GM10248 (cell line): ENCODE measurements at regions not wholly inside any gene's neighbourhood (a gene's known extent, or its start where the extent isn't known, plus 50 kb on each side); places are given as distances from the start of the nearest gene placed in this dataset.

Experiments used
- CTCF ChIA-PET: fragments of 300-600 bp; sonication (Branson Sonifier 250); formaldehyde crosslinking; extraction: SDS; loops from one replicate; lab custom pipeline; 2021; ENCODE audit warnings: antibody characterized with exemption; lab: Yijun Ruan, JAX
- POLR2A ChIA-PET: fragments of 350-650 bp; sonication (Branson Sonifier 250); formaldehyde crosslinking; extraction: SDS; loops from one replicate; lab custom pipeline; 2020; ENCODE audit warnings: antibody characterized with exemption; lab: Yijun Ruan, JAX
- DNase-seq: peaks from one replicate; pipeline ENCODE4 v3.0.0; 2012; ENCODE audit errors: extremely low spot score
- CTCF ChIP-seq: IDR thresholded peaks from 2 replicates; pipeline ENCODE4 v1.5.1; 2012; ENCODE audit warnings: mild to moderate bottlenecking, low read depth; ENCODE audit errors: extremely low read depth, missing control alignments, control extremely low read depth

DNA sequence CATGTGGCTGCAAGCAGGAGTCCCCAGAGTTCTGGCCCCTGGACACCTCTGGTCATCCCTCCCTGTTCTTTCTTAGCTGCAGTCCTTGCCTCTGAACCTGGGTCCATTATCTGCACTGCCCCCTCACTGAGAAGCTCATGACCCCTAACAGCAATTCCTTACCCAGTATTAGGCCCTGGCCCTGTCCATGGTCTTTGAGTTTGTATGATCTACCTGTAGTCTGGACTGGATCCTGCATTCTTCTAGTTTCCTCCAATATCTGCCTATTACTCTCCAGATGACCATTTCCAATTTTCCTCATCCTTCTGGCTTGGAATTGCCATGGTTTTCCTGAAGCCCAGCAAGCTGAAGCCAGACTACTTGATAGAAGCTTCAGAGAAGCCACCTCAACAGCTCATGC lies 302.4 kb upstream of the HS6ST1 start:
- CTCF ChIA-PET = interaction anchor here (0.9 kb wide), 1 partner anchor 9 kb away, joined by 3 read pairs; no protein-coding TSS in a partner anchor
- POLR2A ChIA-PET = no interaction called here
- no peak for TF ChIP-seq CTCF
- no peak for DNase-seq

DNA sequence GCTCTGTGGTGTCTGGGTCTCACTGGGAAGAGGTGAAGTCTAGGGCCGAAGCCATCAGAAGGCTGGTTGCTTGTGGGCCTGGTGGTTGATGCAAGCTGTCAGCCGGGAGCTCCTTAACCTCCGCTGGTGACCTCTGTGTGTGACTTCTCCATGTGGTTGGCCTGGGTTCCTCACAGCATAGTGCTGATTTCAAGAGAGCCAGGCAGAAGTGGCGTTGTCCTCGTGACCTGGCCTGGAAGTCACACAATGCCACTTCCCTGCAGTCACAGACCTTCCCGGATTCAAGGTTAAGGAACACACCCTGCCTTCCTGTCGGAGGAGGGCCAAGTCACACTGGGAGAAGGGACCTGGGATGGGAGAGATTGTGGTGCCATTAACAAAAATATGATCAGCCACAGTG lies 303.7 kb upstream of the HS6ST1 start:
- POLR2A ChIA-PET = no interaction called here
- DNase-seq = no peak
- no peak for TF ChIP-seq CTCF
- CTCF ChIA-PET = no interaction called here

DNA sequence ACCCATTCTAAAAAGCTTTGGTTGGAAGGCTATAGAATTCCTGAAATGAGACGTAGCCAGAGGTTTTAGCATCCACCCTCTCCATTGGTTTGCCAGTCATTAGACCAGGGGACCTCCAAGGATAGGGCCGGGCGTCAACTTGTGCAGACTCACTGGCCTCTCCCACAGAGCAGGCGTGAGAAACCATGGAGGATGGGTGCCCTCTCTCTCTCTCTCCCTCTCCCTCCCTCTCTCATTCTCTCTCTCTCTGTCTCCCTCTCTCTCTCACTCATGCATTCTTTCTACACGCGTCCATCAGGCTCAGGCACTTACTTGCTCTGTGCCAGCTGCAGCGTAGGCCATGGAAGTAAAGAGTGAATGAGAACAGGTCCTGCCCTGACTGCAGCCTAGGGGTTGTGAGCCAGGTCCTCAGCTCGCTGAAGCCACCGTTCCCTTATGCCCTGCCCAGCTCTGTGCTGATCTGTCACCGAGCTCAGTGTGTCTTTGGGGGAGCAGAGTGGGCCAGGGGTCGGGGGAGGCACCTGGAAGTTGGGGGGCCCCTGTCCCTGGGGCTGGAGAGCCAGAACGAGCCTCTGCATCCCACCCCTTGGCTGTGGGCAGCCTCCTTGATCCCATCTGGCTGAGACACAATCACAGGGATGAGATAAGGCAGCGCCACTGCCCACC lies 304.4 kb upstream of the HS6ST1 start:
- TF ChIP-seq CTCF = no peak
- DNase-seq = no peak
- ChIA-PET CTCF (no interaction called here), POLR2A (no interaction called here)

DNA sequence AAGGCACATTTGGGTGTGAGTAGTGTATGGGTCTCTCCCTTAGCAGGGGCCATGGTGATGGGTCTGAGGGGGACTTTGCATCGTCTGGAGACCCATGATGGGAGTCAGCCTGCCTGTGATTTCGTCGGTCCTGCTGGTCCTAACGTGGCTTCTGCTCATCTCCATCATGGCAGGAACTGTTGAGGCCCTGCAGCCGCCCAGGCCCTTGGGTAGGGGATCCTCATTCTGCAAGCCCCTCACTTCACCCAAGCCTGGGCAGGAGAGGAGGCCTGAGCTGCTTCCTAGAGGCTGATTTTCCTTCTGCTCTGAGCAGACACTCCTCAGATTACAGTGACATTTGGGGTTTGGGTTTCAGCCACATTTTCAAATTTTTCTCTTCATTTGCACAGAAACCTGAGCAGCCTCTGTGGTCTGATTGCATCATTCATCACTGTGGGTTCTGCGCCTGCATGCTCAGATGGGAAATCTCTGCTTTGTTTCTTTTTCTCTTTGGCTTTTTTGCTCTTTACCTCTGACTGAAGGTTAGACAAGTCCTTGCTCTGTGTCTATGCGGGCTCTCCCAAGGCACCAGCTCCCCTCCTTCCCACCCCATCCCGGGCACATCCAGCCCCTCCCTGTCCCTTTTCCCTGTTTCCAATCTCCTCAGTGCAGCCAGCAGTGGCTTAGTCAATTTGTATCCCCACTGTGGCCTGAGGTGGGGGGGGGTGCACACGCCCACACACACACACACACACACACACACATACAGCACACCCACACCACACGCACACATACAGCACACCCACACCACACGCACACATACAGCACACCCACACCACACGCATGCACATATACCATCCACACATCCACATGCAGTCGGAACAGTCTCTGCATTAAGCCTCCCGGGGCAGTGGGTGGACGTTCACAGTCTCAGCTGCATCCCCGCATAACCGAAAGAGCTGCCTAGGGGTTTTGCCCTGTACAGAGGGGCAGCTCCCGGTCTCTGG lies 305.4 kb upstream of the HS6ST1 start:
- TF ChIP-seq CTCF = no peak
- peak; percentile 64 for DNase-seq
- POLR2A ChIA-PET = no interaction called here
- CTCF ChIA-PET = no interaction called here

DNA sequence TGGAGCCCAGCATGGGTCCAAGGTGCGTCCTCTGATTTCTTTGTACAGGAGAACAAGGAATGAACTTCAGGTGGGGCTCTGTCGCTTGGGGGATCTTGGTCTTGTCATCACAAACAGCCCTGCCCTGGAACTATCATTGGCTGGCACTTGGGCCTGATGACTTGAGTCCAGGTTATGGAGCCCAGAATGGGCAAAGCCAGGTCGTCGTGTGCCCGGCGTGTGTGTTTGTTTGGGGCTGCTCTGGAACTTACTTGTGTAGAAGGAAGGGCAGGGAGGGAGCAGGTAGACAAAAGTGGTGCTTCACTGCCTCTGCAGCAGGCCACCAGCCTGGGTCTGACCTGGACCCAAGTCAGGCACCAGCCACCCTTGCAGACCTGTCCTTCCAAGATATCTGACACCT lies 306.3 kb upstream of the HS6ST1 start:
- ChIA-PET POLR2A (no interaction called here), CTCF (no interaction called here)

More for the DNA sequence above, 306.3 kb upstream of the HS6ST1 start:
- no peak for DNase-seq
- TF ChIP-seq CTCF = no peak
